22Rv1 (cell line): ENCODE measurements at regions not wholly inside any gene's neighbourhood (a gene's known extent, or its start where the extent isn't known, plus 50 kb on each side); places are given as distances from the start of the nearest gene placed in this dataset.

Source experiments
- CTCF ChIP-seq: fragments of 450-650 bp; IDR thresholded peaks from 2 replicates; pipeline ENCODE4 v1.5.1; 2017; ENCODE audit warnings: mild to moderate bottlenecking
- ZFX ChIP-seq: fragments of 450-650 bp; IDR thresholded peaks from 2 replicates; pipeline ENCODE4 v1.6.1; 2017; ENCODE audit warnings: antibody characterized with exemption, borderline replicate concordance

GRCh38 chr1:48057249-48057648 lies 60.1 kb upstream of the TRABD2B start:
- TF ChIP-seq CTCF (no peak), ZFX (no peak)
